Retina (tissue), 1 donor: ENCODE measurements at regions not wholly inside any gene's neighbourhood (a gene's known extent, or its start where the extent isn't known, plus 50 kb on each side); places are given as distances from the start of the nearest gene placed in this dataset.

ENCODE experiments used
- DNase-seq: peaks from one replicate; pipeline ENCODE4 v3.0.0-alpha.2; 2016

GRCh38 chr4:149031399-149031798 is 589.2 kb upstream of the NR3C2 start:
- DNase-seq = no peak

DNA sequence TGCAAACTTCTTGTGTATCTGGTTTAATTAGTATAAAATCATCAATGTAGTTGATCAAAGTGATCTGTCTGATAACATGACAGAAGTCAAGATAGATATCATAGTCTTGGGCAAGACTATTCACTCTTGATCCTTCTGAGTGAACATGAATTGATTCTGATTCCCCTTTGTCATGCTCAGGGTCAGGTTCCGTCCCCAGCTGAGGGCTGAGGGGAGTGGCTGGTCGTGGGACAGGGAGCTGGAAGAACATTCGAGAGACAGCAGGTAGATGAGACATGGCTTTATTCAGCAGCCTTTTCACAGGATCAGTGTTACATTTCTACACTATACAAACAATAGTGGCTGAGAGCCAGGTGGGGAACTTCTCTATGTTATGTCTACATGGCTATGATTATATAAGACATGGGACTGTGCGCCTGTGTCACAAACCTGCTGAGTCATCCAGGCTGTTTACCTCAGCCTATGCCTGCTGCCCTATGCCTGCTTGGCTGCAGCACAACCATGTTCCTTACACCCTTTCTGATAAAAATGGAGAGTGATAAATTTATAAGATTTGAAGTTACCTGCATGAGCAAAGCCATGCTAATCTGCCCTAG is 586.9 kb upstream of the NR3C2 start:
- DNase-seq = no peak

GRCh38 chr4:149026696-149027095 is 584.5 kb upstream of the NR3C2 start:
- no peak for DNase-seq

DNA sequence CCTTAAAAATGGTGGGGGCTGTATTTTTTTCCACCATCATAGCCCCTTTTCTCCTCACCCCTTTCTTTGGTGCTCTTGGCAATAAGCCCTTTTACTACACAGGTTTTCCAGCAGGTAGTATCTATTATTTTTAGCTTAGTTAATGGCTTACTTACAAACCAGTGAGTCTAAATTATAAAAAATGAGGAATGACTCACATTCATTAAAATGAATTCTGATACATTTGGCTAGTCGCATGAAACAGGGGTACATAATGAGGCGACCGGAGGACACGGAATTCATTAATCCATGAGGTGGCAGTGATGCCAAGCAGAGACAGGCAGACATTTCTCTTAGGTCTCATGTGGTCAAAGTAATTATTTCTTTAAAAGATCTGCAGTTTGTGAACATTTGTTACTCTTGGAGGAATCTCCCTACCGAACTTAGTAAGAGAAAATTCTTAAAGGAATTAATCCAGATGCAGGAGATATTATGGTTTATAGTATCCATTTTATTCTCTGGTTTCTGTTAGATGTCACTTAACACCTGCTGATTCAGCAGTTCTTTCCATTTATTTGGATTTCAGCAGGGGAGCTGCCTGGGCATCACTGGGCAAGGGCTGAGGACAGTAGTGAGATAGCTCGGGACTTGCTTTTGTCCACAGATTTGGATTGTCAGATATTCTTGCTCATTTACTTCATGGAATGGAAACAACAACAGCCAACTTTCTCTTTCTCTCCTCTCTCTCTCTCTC is 575.0 kb upstream of the NR3C2 start:
- no peak for DNase-seq

- DNase-seq = no peak
These were observed 567.0 kb upstream of the NR3C2 start for GRCh38 chr4:149009223-149009622.

DNA sequence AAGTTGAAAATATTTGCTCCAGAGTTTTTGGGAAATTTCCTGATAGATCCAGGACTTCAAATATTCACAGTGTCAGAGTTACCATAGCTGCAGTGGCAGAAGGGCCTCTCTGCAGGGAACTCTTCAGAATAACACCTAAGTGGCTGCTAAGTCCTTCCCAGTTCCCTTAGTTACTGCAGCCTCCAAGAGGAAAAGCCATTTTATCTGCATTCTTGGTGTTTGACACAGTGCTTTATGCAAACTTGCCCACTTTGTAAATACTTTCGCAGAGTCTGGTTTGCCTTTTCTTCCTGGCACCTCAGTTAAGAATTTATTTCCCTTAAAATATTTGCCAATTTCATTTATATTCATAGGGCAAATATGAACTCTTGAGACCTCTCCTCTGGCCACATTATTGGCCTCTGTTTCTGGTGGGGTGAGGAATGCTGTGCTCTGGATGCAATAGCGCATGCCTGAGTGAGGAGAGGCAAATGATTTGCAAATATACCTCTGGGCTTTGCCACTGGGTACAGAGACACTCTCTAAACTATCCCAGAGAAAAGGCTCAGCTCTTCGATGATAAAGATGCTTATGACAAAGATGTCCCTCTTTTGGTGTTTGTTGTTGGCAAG is 566.3 kb upstream of the NR3C2 start:
- DNase-seq = no peak

- no peak for DNase-seq
These were observed 563.0 kb upstream of the NR3C2 start for GRCh38 chr4:149005191-149005590.

GRCh38 chr4:148999924-149000323 is 557.7 kb upstream of the NR3C2 start:
- no peak for DNase-seq

DNA sequence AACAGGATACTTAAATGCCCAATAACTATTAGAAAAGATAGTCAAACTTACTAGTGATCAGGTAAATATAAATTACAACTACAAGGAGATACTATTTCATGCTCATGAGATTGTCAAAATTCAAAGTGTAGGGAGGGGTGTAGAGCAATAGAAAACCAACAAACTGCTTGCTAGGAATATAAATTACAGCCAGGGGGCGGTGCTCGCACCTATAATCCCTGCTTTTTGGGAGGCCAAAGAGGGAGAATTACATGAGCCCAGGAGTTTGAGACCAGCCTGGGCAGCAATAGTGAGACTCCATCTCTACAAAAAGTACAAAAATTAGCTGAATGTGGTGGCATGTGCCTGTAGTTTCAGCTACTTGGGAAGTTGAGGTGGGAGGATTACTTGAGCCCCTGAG is 556.5 kb upstream of the NR3C2 start:
- DNase-seq = no peak

DNA sequence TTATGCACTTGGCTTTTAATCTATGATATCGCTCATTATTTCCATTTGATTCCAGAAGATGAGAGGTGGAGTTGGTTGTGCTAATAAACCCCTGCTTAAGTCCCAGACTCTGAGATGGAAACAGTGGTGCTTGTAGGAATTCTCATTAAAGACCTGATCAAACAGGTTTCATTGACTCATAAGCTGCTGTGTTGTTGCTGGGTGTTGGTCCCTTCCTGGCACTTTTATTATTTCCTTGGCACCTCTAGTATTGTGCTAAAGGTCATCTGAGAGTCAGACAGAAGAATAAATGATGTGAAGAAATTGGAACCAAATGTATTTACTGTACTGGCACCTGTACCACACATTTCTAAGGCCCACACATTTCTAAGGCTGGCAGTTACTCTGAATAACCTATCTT is 544.7 kb upstream of the NR3C2 start:
- no peak for DNase-seq

DNA sequence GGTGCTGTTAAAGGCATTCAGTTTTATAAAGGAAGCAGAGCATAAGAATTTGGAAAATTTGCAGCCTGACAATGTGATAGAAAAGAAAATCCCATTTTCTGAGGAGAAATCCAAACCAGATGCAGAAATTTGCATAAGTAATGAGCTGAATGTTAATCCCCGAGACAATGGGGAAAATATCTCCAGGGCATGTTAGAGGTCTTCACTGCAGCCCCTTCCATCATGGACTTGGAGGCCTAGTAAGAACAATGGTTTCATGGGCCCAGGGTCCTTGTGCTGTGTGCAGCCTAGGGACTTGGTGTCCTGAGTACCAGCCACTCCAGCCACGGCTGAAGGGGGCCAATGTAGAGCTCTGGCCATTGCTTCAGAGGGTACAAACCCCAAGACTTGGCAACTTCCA is 542.7 kb upstream of the NR3C2 start:
- DNase-seq = no peak

DNA sequence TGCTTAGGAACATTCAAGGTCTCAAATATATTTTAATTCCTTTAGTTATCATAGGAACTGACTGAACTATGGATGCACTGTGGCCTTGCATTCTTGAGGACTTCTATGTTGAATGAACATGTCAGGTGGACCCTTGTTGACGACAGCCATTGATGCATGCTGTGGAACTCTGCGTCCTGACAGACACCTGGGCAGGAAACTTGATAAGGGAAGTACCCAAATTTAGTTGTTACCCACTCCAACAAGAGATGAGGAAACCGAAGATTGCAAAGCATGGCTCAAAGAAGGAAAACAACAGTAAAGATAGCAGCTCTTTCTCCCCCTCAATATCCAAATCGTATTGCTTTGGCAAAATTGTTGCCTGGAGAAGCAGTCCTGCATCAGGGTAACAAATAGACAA is 540.0 kb upstream of the NR3C2 start:
- DNase-seq = no peak

DNA sequence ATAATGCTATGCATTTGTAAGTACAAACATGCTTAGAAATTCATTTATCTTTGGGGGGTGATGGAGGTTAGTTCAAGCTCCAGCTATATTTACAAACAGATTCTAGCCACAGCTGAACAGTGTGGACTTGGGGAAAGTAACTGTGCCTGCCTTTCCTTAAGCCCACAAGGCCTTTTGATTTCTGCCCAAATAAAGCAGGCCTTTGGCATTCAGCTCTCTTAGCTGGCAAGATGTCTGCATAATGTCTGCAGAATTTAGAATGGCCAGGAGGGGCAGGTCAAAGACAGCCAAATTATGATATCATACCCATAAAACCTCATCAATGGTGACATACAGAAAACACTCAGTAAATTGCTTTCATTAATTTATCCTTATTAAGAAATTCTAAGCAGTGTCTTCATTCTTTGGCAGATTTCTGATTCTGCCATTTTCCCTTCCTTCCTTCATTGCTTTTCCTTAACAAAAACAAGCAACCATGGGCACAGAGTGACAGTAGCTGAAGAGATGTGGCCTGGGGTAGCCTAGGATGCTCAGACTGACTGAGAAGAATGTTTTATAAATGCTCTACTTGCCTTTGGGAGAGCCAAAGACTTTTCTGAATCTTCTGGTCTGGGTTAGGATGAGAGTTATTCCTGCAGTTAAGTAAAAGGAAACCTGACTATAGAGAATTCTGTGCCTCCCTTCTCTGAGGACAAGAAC is 538.7 kb upstream of the NR3C2 start:
- no peak for DNase-seq

DNA sequence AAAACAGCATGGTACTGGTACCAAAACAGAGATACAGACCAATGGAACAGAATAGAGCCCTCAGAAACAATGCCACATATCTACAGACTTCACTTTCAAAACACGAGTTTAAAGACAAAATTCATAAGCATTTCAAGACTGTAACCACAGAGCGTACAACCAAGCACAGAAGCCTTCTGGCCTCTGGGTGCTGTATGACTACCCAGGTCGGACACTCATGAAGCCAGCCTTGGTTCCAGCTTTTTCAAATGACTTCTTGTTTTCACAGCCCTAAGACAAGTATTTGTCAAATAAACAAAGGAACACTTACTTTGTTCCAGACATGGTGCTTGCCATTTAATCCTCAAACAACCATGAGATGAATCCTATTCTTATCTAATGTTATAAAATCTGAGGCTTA is 536.1 kb upstream of the NR3C2 start:
- no peak for DNase-seq

GRCh38 chr4:148975464-148975863 is 533.2 kb upstream of the NR3C2 start:
- DNase-seq = no peak

DNA sequence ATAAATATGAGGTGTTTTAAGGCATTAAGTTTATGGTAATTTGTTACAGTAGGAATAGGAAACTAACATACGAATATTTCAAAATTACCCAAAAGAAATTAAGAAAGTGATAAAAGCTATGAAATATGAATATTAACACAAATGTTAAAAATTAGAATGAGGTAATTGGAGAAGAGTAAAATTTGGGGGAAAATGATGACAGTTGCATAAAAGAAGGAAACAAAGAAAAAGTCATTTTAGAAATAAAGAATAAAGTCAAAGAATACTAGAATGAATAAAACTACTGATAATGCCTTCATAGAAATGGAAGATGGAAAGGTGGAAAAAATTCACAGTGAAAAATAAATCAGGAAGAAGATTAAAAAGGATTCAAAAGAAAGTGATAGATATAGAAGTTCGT is 522.9 kb upstream of the NR3C2 start:
- no peak for DNase-seq

GRCh38 chr4:148964456-148964855 is 522.2 kb upstream of the NR3C2 start:
- no peak for DNase-seq

GRCh38 chr4:148962539-148963290 is 520.5 kb upstream of the NR3C2 start:
- DNase-seq = no peak

GRCh38 chr4:148961526-148961925 is 519.3 kb upstream of the NR3C2 start:
- no peak for DNase-seq

- no peak for DNase-seq
These were observed 516.1 kb upstream of the NR3C2 start for GRCh38 chr4:148958317-148958716.

GRCh38 chr4:148955564-148956297 is 513.5 kb upstream of the NR3C2 start:
- DNase-seq = no peak

DNA sequence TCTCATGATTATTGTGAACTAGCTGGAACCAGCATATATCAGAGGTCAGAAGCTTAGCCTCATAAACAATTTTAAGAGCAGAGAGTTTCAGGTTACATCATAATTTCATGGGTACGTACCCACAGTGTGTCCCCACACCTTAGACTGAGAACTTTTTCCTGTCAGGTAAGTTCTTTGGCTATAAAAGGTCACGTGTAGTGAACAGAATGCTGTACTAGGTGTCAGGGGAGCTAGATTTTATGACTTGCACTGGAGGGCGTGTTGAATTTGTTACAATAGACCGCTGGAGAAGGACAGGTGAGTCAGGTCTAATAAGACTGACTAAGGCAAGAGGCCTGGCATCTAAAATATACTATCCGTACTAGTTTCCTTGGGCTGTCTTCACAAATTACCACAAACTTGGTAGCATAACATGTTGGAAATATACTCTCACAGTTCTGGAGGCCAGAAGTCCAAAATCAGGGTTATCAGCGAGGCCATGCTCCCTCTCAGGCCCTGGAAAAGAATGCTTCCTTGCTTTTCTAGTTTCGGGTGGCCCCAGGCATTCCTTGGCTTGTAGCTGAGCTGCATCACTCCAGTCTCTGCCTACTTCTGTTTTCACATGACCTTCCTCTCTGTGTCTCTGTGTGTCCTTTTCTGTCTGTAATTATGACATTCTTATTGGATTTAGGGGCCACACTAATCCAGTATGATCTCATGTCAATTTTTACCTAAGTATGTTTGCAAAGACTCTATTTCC is 512.0 kb upstream of the NR3C2 start:
- no peak for DNase-seq
